BJ (cell line): ENCODE measurements at regions not wholly inside any gene's neighbourhood (a gene's known extent, or its start where the extent isn't known, plus 50 kb on each side); places are given as distances from the start of the nearest gene placed in this dataset.

Experiments
- CTCF ChIA-PET: fragments of 350-600 bp; formaldehyde crosslinking; extraction: SDS; loops from one replicate; lab custom pipeline; 2021; ENCODE audit warnings: antibody characterized with exemption, inconsistent platforms; lab: Yijun Ruan, JAX
- POLR2A ChIA-PET: fragments of 300-600 bp; sonication (Branson Sonifier 250); formaldehyde crosslinking; extraction: SDS; loops from one replicate; lab custom pipeline; 2021; ENCODE audit warnings: antibody characterized with exemption; lab: Charles Lee
- DNase-seq: peaks from one replicate; pipeline ENCODE4 v3.0.0-alpha.2; 2011; ENCODE audit warnings: low read depth
- H3K27me3 ChIP-seq: 2 replicates; pipeline ENCODE4 v1.6.0; 2011; ENCODE audit warnings: low read length; ENCODE audit not compliant: control insufficient read depth, insufficient read depth
- H3K36me3 ChIP-seq: 2 replicates; pipeline ENCODE4 v1.5.1; 2011; ENCODE audit warnings: low read length; ENCODE audit not compliant: control insufficient read depth, insufficient read depth
- H3K4me3 ChIP-seq: 2 replicates; pipeline ENCODE4 v1.5.1; 2011; ENCODE audit warnings: low read depth, mild to moderate bottlenecking, control low read depth, low read length
- TF ChIP-seq, protein P1 (sequence below): IDR thresholded peaks from 2 replicates; pipeline ENCODE4 v1.5.1; 2011; ENCODE audit warnings: low read depth, mild to moderate bottlenecking, control low read depth, inconsistent platforms, low read length, moderate library complexity; ENCODE audit not compliant: insufficient read depth

DNA sequence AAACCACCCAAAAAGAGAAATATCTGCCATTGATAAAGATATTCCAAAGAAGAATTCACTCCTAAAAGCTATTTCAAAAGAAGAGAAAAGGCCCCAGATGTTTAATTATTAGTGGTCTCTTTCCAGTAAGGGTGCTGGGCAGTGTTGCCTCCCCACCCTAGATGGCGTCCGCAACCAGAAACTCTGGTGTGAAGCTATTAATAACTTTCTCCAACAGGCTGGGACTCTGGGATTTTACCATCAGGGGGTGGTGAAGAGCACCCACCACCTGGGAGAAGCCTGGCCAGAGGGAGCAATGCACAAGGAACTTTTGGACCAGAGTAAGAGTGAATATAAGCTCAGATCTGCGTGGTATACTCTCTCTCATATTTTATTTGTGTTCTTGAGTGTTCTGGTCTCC, 115.4 kb upstream of the TIAM1 start:
- DNase-seq: no peak
- TF ChIP-seq, protein P1, sequence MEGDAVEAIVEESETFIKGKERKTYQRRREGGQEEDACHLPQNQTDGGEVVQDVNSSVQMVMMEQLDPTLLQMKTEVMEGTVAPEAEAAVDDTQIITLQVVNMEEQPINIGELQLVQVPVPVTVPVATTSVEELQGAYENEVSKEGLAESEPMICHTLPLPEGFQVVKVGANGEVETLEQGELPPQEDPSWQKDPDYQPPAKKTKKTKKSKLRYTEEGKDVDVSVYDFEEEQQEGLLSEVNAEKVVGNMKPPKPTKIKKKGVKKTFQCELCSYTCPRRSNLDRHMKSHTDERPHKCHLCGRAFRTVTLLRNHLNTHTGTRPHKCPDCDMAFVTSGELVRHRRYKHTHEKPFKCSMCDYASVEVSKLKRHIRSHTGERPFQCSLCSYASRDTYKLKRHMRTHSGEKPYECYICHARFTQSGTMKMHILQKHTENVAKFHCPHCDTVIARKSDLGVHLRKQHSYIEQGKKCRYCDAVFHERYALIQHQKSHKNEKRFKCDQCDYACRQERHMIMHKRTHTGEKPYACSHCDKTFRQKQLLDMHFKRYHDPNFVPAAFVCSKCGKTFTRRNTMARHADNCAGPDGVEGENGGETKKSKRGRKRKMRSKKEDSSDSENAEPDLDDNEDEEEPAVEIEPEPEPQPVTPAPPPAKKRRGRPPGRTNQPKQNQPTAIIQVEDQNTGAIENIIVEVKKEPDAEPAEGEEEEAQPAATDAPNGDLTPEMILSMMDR: no peak
- no peaks in the 10 kb centered on the region for H3K27me3 ChIP-seq
- CTCF ChIA-PET: no interaction called here
- POLR2A ChIA-PET: no interaction called here
- no peaks in the 10 kb centered on the region for H3K36me3 ChIP-seq
- H3K4me3 ChIP-seq: no peak overlapping the region

DNA sequence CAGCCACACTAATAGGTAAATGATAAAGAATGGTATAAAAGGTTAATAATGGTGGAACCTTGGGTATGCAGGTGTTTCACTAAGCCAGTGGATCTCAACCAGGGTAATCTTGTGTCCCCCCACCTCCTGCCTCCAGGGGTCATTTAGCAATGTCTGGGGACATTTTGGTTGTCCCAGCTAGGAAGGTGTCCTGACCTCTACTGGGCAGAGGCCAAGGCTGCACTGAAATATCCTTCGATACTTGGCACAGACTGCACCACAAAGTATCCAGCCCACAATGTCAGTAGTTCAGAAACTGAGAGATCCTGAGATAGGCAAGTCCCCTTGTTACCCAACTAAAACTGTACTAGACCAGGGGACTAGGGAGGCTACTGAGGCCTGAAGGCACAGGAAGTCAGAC, 113.6 kb upstream of the TIAM1 start:
- no peaks in the 10 kb centered on the region for H3K36me3 ChIP-seq
- no peak for DNase-seq
- no peaks in the 10 kb centered on the region for H3K27me3 ChIP-seq
- ChIA-PET POLR2A (no interaction called here), CTCF (no interaction called here)
- H3K4me3 ChIP-seq: no peak overlapping the region
- TF ChIP-seq, protein P1: no peak

DNA sequence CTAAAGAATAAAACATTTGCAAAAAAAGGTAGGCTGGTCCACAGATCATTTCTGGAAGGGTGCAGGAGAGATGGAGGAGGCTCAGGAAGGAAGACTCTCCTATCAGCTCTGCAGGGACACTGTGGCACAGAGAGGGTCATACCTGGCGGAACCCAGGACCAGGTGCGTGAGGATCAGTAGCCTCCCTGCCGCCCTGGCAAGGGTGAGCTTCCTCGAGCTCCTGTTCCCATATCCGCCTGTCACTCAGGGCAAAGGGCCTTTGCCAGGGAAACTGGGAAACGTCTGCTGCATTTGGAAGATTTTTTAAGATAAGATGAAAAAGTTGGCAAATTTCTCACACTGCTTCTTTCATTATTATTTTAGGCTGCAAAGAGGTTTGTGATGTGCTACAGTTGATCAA, 112.1 kb upstream of the TIAM1 start:
- no peak for DNase-seq
- ChIA-PET CTCF (no interaction called here), POLR2A (no interaction called here)
- Histone ChIP-seq H3K27me3 (no peaks in the 10 kb centered on the region), H3K36me3 (no peaks in the 10 kb centered on the region), H3K4me3 (no peak overlapping the region)
- TF ChIP-seq, protein P1: no peak

DNA sequence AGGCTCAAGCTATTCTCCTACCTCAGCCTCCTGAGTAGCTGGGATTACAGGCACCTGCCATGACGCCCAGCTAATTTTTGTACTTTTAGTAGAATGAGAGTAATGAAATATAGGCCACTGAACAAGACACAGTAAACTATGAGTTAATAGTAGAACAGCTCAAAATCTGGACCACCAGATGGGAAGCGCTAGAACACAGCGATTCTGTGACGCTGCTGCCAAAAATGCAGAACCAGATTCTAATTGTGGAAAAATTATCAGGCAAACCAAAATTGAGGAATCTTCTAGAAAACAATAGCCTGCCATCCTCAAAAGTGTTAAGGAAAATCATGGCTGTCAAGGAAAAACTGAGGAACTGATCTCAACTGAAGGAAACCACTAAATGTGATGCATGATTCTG, 111.4 kb upstream of the TIAM1 start:
- TF ChIP-seq, protein P1: no peak
- Histone ChIP-seq H3K4me3 (no peak overlapping the region), H3K36me3 (no peaks in the 10 kb centered on the region), H3K27me3 (no peaks in the 10 kb centered on the region)
- POLR2A ChIA-PET: no interaction called here
- CTCF ChIA-PET: no interaction called here
- DNase-seq: no peak

DNA sequence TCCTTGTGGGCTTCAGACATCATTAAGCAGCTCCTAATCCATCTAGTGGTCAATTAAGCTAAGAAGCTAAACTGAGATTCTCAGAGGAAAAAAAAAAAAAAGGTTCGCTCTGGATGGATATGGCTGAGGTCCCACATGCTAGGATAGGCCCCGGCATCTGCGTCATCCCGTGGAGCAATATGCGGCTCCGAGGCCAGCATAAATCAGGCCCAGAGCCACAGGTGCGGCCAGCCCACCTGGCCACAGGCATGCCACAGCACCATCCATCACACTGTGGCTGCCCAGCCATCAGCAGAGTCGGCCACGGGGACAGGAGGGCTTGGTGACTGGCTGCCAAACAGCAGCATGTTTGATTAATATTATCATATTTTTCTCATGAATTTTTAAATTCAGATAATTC, 106.9 kb upstream of the TIAM1 start:
- no peaks in the 10 kb centered on the region for H3K27me3 ChIP-seq
- H3K4me3 ChIP-seq: no peak overlapping the region
- TF ChIP-seq, protein P1: no peak
- DNase-seq: no peak
- ChIA-PET CTCF (no interaction called here), POLR2A (no interaction called here)
- H3K36me3 ChIP-seq: no peaks in the 10 kb centered on the region
